ENCODE measurements at regions not wholly inside any gene's neighbourhood (a gene's known extent, or its start where the extent isn't known, plus 50 kb on each side); places are given as distances from the start of the nearest gene placed in this dataset.

- Histone ChIP-seq H3K36me3 (ENCODE audit: control insufficient read depth, insufficient read depth, low read length) (no peaks in the 10 kb centered on the region), H3K4me3 (ENCODE audit: insufficient read depth, low read depth, low read length) (no peak overlapping the region), H3K27ac (ENCODE audit: insufficient read depth, low read depth, low read length, poor library complexity, severe bottlenecking) (no peak overlapping the region), H3K27me3 (ENCODE audit: control insufficient read depth, insufficient read depth, low read length, poor library complexity, severe bottlenecking) (no peaks in the 10 kb centered on the region), H3K4me1 (ENCODE audit: control insufficient read depth, insufficient read depth, low read length) (peaks cover 5% of the 10 kb centered on the region), H3K9me3 (ENCODE audit: control insufficient read depth, low read length) (no peaks in the 10 kb centered on the region)
- WGBS, 2 experiments: 93 to 94% methylated on average over 2 of the region's 2 CpGs
These were observed 315.4 kb upstream of the JARID2 start for GRCh38 chr6:14930366-14930989.

DNA sequence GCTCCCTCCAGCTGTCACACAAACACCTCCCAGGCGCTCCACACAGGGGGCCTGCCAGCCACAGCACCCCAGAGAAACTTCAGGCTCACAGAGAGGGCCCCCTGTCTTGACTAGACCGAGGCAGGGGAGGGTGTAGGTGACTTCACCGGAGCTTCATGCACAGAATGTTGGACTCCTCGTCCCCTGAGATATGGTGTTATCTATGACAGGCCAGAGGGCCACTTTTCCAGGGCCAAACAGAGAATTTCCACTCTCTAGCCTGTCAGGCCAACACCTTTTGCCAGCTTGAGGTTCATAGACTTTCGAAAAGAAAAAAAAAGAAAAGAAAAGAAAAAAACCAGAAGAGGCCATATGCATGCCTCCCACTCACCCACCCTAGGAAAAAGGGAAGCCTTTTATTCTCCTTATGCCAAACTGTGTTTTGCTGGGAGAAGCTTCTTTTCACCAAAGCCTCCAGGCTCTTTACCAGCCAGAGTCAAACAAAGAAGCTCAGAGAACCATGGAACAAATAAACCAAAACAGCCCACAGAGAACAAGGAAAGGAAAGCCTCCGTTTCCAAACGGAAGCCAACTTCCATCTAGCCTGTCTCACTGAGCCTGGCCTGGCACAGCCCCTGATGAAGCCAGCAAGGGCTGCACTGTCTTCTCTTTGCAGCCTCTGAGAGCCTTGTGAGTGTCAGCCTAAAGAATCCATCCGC, 313.2 kb upstream of the JARID2 start:
- H3K27me3 ChIP-seq (ENCODE audit: control insufficient read depth, insufficient read depth, low read length, poor library complexity, severe bottlenecking): no peaks in the 10 kb centered on the region
- 57 to 61% methylated on average over 8 of the region's 8 CpGs for WGBS, 2 experiments
- no peak overlapping the region for H3K4me3 ChIP-seq (ENCODE audit: insufficient read depth, low read depth, low read length)
- H3K36me3 ChIP-seq (ENCODE audit: control insufficient read depth, insufficient read depth, low read length): no peaks in the 10 kb centered on the region
- H3K4me1 ChIP-seq (ENCODE audit: control insufficient read depth, insufficient read depth, low read length): peaks cover 5% of the 10 kb centered on the region
- no peak overlapping the region for H3K27ac ChIP-seq (ENCODE audit: insufficient read depth, low read depth, low read length, poor library complexity, severe bottlenecking)
- H3K9me3 ChIP-seq (ENCODE audit: control insufficient read depth, low read length): no peaks in the 10 kb centered on the region

- Histone ChIP-seq H3K27me3 (ENCODE audit: control insufficient read depth, insufficient read depth, low read length, poor library complexity, severe bottlenecking) (no peaks in the 10 kb centered on the region), H3K4me3 (ENCODE audit: insufficient read depth, low read depth, low read length) (no peak overlapping the region), H3K9me3 (ENCODE audit: control insufficient read depth, low read length) (no peaks in the 10 kb centered on the region), H3K27ac (ENCODE audit: insufficient read depth, low read depth, low read length, poor library complexity, severe bottlenecking) (no peak overlapping the region), H3K4me1 (ENCODE audit: control insufficient read depth, insufficient read depth, low read length) (peaks cover 5% of the 10 kb centered on the region), H3K36me3 (ENCODE audit: control insufficient read depth, insufficient read depth, low read length) (no peaks in the 10 kb centered on the region)
- WGBS, 2 experiments: 54 to 60% methylated on average over 3 to 4 of the region's 4 CpGs
These were observed 312.7 kb upstream of the JARID2 start for GRCh38 chr6:14933183-14933544.

DNA sequence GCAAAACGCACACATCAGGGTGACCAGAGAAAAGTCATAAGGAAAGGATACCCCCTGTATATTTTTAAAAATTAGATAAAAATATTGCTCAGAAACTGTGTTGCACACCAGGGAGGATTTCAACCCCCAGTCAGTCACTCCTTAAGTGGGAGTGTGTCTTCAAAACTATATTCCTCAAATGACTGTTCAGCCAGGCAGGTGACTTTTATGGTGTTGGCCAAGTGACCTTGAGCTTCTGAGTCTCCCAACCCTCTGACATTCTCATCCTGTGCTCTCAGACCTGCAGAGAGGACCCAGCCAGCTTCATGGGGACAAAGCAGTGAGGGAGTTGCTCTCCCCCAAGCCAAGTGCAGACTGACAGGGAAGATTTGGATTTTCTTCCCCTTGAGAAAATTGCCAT, 311.9 kb upstream of the JARID2 start:
- Histone ChIP-seq H3K9me3 (ENCODE audit: control insufficient read depth, low read length) (no peaks in the 10 kb centered on the region), H3K4me3 (ENCODE audit: insufficient read depth, low read depth, low read length) (no peak overlapping the region)
- WGBS, 2 experiments: 100% methylated on average over 1 of the region's 1 CpG; no CpG with 5 or more reads in 1 of the 2 experiments

DNA sequence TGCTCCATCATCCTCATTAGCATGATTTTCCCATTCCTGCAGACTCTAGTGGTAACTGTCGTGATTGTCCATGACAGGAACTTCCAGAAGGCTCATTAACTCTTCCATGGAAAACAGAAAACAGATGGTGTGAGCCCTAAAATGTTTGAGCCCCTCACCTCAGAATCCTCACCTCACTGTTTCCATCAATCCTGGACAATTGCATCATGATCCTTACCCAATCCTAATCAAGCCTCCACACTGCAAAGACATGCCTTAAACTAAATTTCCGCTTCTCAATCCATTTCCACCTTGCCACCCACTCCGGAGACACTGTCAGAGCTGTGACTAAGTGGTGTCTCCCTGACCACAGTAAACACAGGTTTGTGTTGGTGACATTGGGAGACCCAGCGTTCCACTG, 311.0 kb upstream of the JARID2 start:
- peaks cover 5% of the 10 kb centered on the region for H3K4me1 ChIP-seq (ENCODE audit: control insufficient read depth, insufficient read depth, low read length)
- 92 to 94% methylated on average over 4 of the region's 4 CpGs for WGBS, 2 experiments
- no peaks in the 10 kb centered on the region for H3K27me3 ChIP-seq (ENCODE audit: control insufficient read depth, insufficient read depth, low read length, poor library complexity, severe bottlenecking)
- no peaks in the 10 kb centered on the region for H3K9me3 ChIP-seq (ENCODE audit: control insufficient read depth, low read length)
- no peaks in the 10 kb centered on the region for H3K36me3 ChIP-seq (ENCODE audit: control insufficient read depth, insufficient read depth, low read length)
- no peak overlapping the region for H3K4me3 ChIP-seq (ENCODE audit: insufficient read depth, low read depth, low read length)
- H3K27ac ChIP-seq (ENCODE audit: insufficient read depth, low read depth, low read length, poor library complexity, severe bottlenecking): no peak overlapping the region

More for the DNA sequence above, 311.9 kb upstream of the JARID2 start:
- no peaks in the 10 kb centered on the region for H3K36me3 ChIP-seq (ENCODE audit: control insufficient read depth, insufficient read depth, low read length)
- H3K4me1 ChIP-seq (ENCODE audit: control insufficient read depth, insufficient read depth, low read length): peaks cover 5% of the 10 kb centered on the region
- H3K27ac ChIP-seq (ENCODE audit: insufficient read depth, low read depth, low read length, poor library complexity, severe bottlenecking): no peak overlapping the region
- no peaks in the 10 kb centered on the region for H3K27me3 ChIP-seq (ENCODE audit: control insufficient read depth, insufficient read depth, low read length, poor library complexity, severe bottlenecking)

- Histone ChIP-seq H3K9me3 (ENCODE audit: control insufficient read depth, low read length) (no peaks in the 10 kb centered on the region), H3K4me1 (ENCODE audit: control insufficient read depth, insufficient read depth, low read length) (peaks cover 5% of the 10 kb centered on the region), H3K27me3 (ENCODE audit: control insufficient read depth, insufficient read depth, low read length, poor library complexity, severe bottlenecking) (no peaks in the 10 kb centered on the region), H3K4me3 (ENCODE audit: insufficient read depth, low read depth, low read length) (no peak overlapping the region), H3K27ac (ENCODE audit: insufficient read depth, low read depth, low read length, poor library complexity, severe bottlenecking) (no peak overlapping the region), H3K36me3 (ENCODE audit: control insufficient read depth, insufficient read depth, low read length) (no peaks in the 10 kb centered on the region)
- 95 to 97% methylated on average over 2 of the region's 2 CpGs for WGBS, 2 experiments
These were observed 309.0 kb upstream of the JARID2 start for GRCh38 chr6:14936861-14937260.

GRCh38 chr6:14943116-14943515, 302.8 kb upstream of the JARID2 start:
- no peaks in the 10 kb centered on the region for H3K9me3 ChIP-seq (ENCODE audit: control insufficient read depth, low read length)
- H3K4me3 ChIP-seq (ENCODE audit: insufficient read depth, low read depth, low read length): no peak overlapping the region
- WGBS, 2 experiments: 86 to 94% methylated on average over 3 of the region's 3 CpGs
- no peaks in the 10 kb centered on the region for H3K36me3 ChIP-seq (ENCODE audit: control insufficient read depth, insufficient read depth, low read length)
- H3K27ac ChIP-seq (ENCODE audit: insufficient read depth, low read depth, low read length, poor library complexity, severe bottlenecking): no peak overlapping the region
- H3K27me3 ChIP-seq (ENCODE audit: control insufficient read depth, insufficient read depth, low read length, poor library complexity, severe bottlenecking): no peaks in the 10 kb centered on the region
- H3K4me1 ChIP-seq (ENCODE audit: control insufficient read depth, insufficient read depth, low read length): no peaks in the 10 kb centered on the region

- no peaks in the 10 kb centered on the region for H3K27me3 ChIP-seq (ENCODE audit: control insufficient read depth, insufficient read depth, low read length, poor library complexity, severe bottlenecking)
- no peak overlapping the region for H3K4me3 ChIP-seq (ENCODE audit: insufficient read depth, low read depth, low read length)
- H3K36me3 ChIP-seq (ENCODE audit: control insufficient read depth, insufficient read depth, low read length): no peaks in the 10 kb centered on the region
- no peaks in the 10 kb centered on the region for H3K9me3 ChIP-seq (ENCODE audit: control insufficient read depth, low read length)
- no peak overlapping the region for H3K27ac ChIP-seq (ENCODE audit: insufficient read depth, low read depth, low read length, poor library complexity, severe bottlenecking)
- H3K4me1 ChIP-seq (ENCODE audit: control insufficient read depth, insufficient read depth, low read length): no peaks in the 10 kb centered on the region
These were observed 301.3 kb upstream of the JARID2 start for GRCh38 chr6:14944593-14944992.

DNA sequence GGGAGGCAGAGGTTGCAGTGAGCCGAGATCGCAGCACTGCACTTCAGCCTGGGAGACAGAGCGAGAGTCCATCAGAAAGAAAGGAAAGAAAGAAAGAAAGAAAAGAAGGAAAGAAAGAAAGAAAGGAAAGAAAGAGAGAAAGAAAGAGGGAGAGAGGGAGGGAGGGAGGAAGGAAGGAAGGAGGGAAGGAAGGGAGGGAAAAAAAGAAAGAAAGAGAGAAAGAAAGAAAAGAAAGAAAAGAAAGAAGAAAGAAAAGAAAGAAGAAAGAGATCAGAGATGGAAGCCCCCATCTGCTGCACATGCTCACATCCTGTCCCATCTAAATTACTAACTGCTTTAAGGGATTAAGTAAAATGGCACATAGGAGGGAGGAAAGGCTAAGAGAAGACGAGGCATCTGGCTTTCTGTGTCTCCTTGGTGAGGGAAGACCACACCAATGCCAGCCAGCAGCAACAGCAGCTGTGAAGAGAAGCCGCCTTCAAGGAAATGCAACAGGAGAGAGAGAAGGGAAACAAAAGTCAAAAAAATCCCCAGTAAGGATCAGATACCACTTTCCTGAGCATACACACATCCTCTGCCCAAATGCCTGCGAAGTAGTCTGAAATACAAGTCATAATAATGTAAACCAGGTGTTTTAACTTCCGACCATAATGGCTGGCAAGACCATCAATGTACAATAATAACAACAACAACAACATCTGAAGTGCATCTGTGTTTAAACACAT, 300.2 kb upstream of the JARID2 start:
- no peaks in the 10 kb centered on the region for H3K9me3 ChIP-seq (ENCODE audit: control insufficient read depth, low read length)
- H3K36me3 ChIP-seq (ENCODE audit: control insufficient read depth, insufficient read depth, low read length): no peaks in the 10 kb centered on the region
- H3K27ac ChIP-seq (ENCODE audit: insufficient read depth, low read depth, low read length, poor library complexity, severe bottlenecking): no peak overlapping the region
- H3K4me1 ChIP-seq (ENCODE audit: control insufficient read depth, insufficient read depth, low read length): no peaks in the 10 kb centered on the region
- H3K4me3 ChIP-seq (ENCODE audit: insufficient read depth, low read depth, low read length): no peak overlapping the region
- H3K27me3 ChIP-seq (ENCODE audit: control insufficient read depth, insufficient read depth, low read length, poor library complexity, severe bottlenecking): no peaks in the 10 kb centered on the region
- 94 to 95% methylated on average over 7 of the region's 7 CpGs for WGBS, 2 experiments

DNA sequence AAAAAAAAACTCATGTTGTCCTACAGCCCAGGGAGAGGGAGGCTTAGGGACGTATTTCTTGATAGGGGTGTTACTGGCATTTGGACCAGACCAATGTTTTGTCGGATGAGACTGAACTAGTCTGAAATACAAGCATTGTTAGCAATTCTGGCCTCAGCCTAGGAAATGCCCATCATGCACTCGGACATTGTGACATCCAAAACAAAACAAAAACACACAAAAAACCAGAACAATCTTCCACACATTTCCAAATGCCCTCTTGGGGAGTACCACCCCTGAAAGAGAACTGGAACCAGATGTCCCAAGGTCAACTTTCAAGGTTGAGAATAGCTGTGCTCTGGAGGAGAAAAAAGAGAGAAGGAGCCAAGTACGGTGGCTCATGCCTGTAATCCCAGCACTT, 299.1 kb upstream of the JARID2 start:
- Histone ChIP-seq H3K36me3 (ENCODE audit: control insufficient read depth, insufficient read depth, low read length) (no peaks in the 10 kb centered on the region), H3K4me1 (ENCODE audit: control insufficient read depth, insufficient read depth, low read length) (peaks cover 2% of the 10 kb centered on the region), H3K4me3 (ENCODE audit: insufficient read depth, low read depth, low read length) (no peak overlapping the region), H3K9me3 (ENCODE audit: control insufficient read depth, low read length) (no peaks in the 10 kb centered on the region), H3K27me3 (ENCODE audit: control insufficient read depth, insufficient read depth, low read length, poor library complexity, severe bottlenecking) (no peaks in the 10 kb centered on the region), H3K27ac (ENCODE audit: insufficient read depth, low read depth, low read length, poor library complexity, severe bottlenecking) (no peak overlapping the region)
- WGBS, 2 experiments: 90 to 94% methylated on average over 4 of the region's 4 CpGs
